GM19239 (cell line): ENCODE measurements at regions not wholly inside any gene's neighbourhood (a gene's known extent, or its start where the extent isn't known, plus 50 kb on each side); places are given as distances from the start of the nearest gene placed in this dataset.
"Not testable (repeated sequence)": the region's sequence is repeated elsewhere in the genome, so short reads cannot be mapped to it uniquely, and the experiment has no call there.

ENCODE experiments used
- DNase-seq: peaks from one replicate; pipeline ENCODE4 v3.0.0; 2011; ENCODE audit warnings: low spot score; ENCODE audit not compliant: insufficient read length
- FAIRE-seq: peaks from 2 replicates; lab custom pipeline; 2011; peaks lifted over from hg19 to GRCh38; lab: Jason Lieb, UNC

- no peak for FAIRE-seq
- no peak for DNase-seq
These were observed 825.4 kb upstream of the AMELY start for GRCh38 chrY:7736847-7737365.

- DNase-seq (no peak), FAIRE-seq (no peak)
These were observed 820.1 kb upstream of the AMELY start for GRCh38 chrY:7731651-7732050.

- DNase-seq (no peak), FAIRE-seq (no peak)
These were observed 819.1 kb upstream of the AMELY start for GRCh38 chrY:7730664-7731063.

GRCh38 chrY:7730071-7730470 lies 818.5 kb upstream of the AMELY start:
- FAIRE-seq = no peak
- no peak for DNase-seq

- DNase-seq (no peak), FAIRE-seq (no peak)
These were observed 817.9 kb upstream of the AMELY start for GRCh38 chrY:7729318-7730011.

- DNase-seq = no peak
- FAIRE-seq = peak; percentile 64
These were observed 817.4 kb upstream of the AMELY start for GRCh38 chrY:7728935-7729317.

GRCh38 chrY:7725791-7726460 lies 814.4 kb upstream of the AMELY start:
- FAIRE-seq = no peak

GRCh38 chrY:7723991-7724632 lies 812.6 kb upstream of the AMELY start:
- no peak for DNase-seq
- peak; percentile 96 for FAIRE-seq

More at GRCh38 chrY:7725791-7726460, 814.4 kb upstream of the AMELY start:
- no peak for DNase-seq

GRCh38 chrY:7723127-7723526 lies 811.6 kb upstream of the AMELY start:
- DNase-seq = no peak
- peak; percentile 54 for FAIRE-seq

- peak; percentile 62 for FAIRE-seq
- DNase-seq = no peak
These were observed 811.0 kb upstream of the AMELY start for GRCh38 chrY:7722566-7722965.

GRCh38 chrY:7720974-7721373 lies 809.4 kb upstream of the AMELY start:
- no peak for FAIRE-seq
- DNase-seq = no peak

GRCh38 chrY:7719271-7719670 lies 807.7 kb upstream of the AMELY start:
- DNase-seq = no peak
- FAIRE-seq = no peak

GRCh38 chrY:7718626-7719025 lies 807.1 kb upstream of the AMELY start:
- peak; percentile 31 for FAIRE-seq
- DNase-seq = no peak

- DNase-seq = no peak
- no peak for FAIRE-seq
These were observed 806.6 kb upstream of the AMELY start for GRCh38 chrY:7718126-7718525.

- DNase-seq = no peak
- FAIRE-seq = no peak
These were observed 802.9 kb upstream of the AMELY start for GRCh38 chrY:7714426-7714825.

- DNase-seq, FAIRE-seq: not testable (repeated sequence)
These were observed 802.2 kb upstream of the AMELY start for GRCh38 chrY:7713738-7714137.

GRCh38 chrY:7712289-7712688 lies 800.7 kb upstream of the AMELY start:
- no peak for DNase-seq
- no peak for FAIRE-seq

- DNase-seq (no peak), FAIRE-seq (no peak)
These were observed 792.1 kb upstream of the AMELY start for GRCh38 chrY:7703578-7704140.

GRCh38 chrY:7702481-7702880 lies 790.9 kb upstream of the AMELY start:
- FAIRE-seq (no peak), DNase-seq (no peak)

GRCh38 chrY:7701676-7702075 lies 790.1 kb upstream of the AMELY start:
- DNase-seq (no peak), FAIRE-seq (no peak)

- no peak for DNase-seq
- FAIRE-seq = no peak
These were observed 786.0 kb upstream of the AMELY start for GRCh38 chrY:7697506-7697905.
